CD4-positive, alpha-beta T cell (primary cell): ENCODE measurements at regions not wholly inside any gene's neighbourhood (a gene's known extent, or its start where the extent isn't known, plus 50 kb on each side); places are given as distances from the start of the nearest gene placed in this dataset.

Source experiments
- ATAC-seq: fragments of 200-7000 bp; cut with Tn5 transposase; one replicate; pipeline ENCODE4 v1.10.0; 2022; ENCODE audit warnings: mild to moderate bottlenecking; ENCODE audit not compliant: poor library complexity
- CTCF ChIA-PET: fragments of 350-600 bp; sonication (Branson Sonifier 250); formaldehyde crosslinking; loops from one replicate; lab custom pipeline; 2021; ENCODE audit warnings: antibody characterized with exemption, inconsistent platforms; lab: Charles Lee
- POLR2A ChIA-PET: fragments of 350-600 bp; sonication (Branson Sonifier 250); formaldehyde crosslinking; loops from one replicate; lab custom pipeline; 2021; ENCODE audit warnings: antibody characterized with exemption, inconsistent platforms; lab: Charles Lee
- DNase-seq, 14 experiments: peaks; one replicate each; pipeline ENCODE4 v3.0.0-alpha.2; 2013 to 2020; ENCODE audit warnings: mixed read lengths in 2 of 14
- H3K27ac ChIP-seq, 2 donors: one replicate each; pipeline versions ENCODE4 v1.5.1 to v1.7.0; 2013; ENCODE audit warnings: low read length in 2 of 2, low read depth in 1 of 2, mild to moderate bottlenecking in 1 of 2
- H3K27me3 ChIP-seq, 2 experiments: 1 replicate in 1 of 2; 2 replicates in 1 of 2; pipeline versions ENCODE4 v1.6.1 to v1.7.0; 2013; ENCODE audit warnings: low read length in 2 of 2, control low read depth in 1 of 2, mild to moderate bottlenecking in 1 of 2, moderate library complexity in 1 of 2; ENCODE audit not compliant: insufficient read depth in 2 of 2, control insufficient read depth in 1 of 2
- H3K36me3 ChIP-seq: one replicate; pipeline ENCODE4 v1.6.1; 2013; ENCODE audit warnings: low read length, control low read depth; ENCODE audit not compliant: insufficient read depth
- H3K4me1 ChIP-seq: one replicate; pipeline ENCODE4 v1.6.1; 2013; ENCODE audit warnings: low read length, control low read depth; ENCODE audit not compliant: insufficient read depth
- H3K4me3 ChIP-seq: one replicate; pipeline ENCODE4 v1.5.1; 2013; ENCODE audit warnings: mild to moderate bottlenecking, low read length, moderate library complexity
- H3K9me3 ChIP-seq, 2 experiments: 1 replicate in 1 of 2; 2 replicates in 1 of 2; pipeline versions ENCODE4 v1.6.1 to v1.7.0; 2013; ENCODE audit warnings: low read length in 2 of 2, mild to moderate bottlenecking in 2 of 2, control low read depth in 1 of 2, moderate library complexity in 1 of 2; ENCODE audit not compliant: control insufficient read depth in 1 of 2, insufficient read depth in 1 of 2
- H3K27ac Mint-ChIP-seq: one replicate; pipeline ENCODE4 v1.8.0; 2020; ENCODE audit warnings: mixed read lengths
- H3K27me3 Mint-ChIP-seq: one replicate; pipeline ENCODE4 v1.8.0; 2021; ENCODE audit warnings: mixed read lengths
- H3K36me3 Mint-ChIP-seq: one replicate; pipeline ENCODE4 v1.8.0; 2021; ENCODE audit warnings: low read depth, mixed read lengths
- H3K4me1 Mint-ChIP-seq: one replicate; pipeline ENCODE4 v1.8.0; 2021; ENCODE audit warnings: low read depth, mixed read lengths
- H3K4me3 Mint-ChIP-seq: one replicate; pipeline ENCODE4 v1.8.0; 2020; ENCODE audit warnings: mild to moderate bottlenecking, mixed read lengths
- H3K9me3 Mint-ChIP-seq: one replicate; pipeline ENCODE4 v1.8.0; 2020; ENCODE audit warnings: mixed read lengths
- CTCF ChIP-seq: fragments of 200-600 bp; IDR thresholded peaks from one replicate; pipeline ENCODE4 v1.8.0; 2022; ENCODE audit warnings: antibody characterized with exemption, mild to moderate bottlenecking
- intact Hi-C, 2 experiments: fragments of 100-400 bp; cut with DNase I in 1 of 2; cut with micrococcal nuclease in 1 of 2; formaldehyde crosslinking; loops; one replicate each; pipeline versions ENCODE4 v1.15.1 to v1.9.0; 2023 to 2025; cut with DNase I, micrococcal nuclease

GRCh38 chr2:54053830-54054229, 61.6 kb upstream of the ACYP2 start:
- CTCF ChIA-PET, result no interaction called here
- DNase-seq, result peak in 1 of 14 experiments; percentile 7

GRCh38 chr2:54052825-54053718, 62.3 kb upstream of the ACYP2 start:
- H3K27ac ChIP-seq, result peak overlapping the region; percentile 39 to 73

More at GRCh38 chr2:54053830-54054229, 61.6 kb upstream of the ACYP2 start:
- peaks cover 7% of the 10 kb centered on the region for H3K9me3 Mint-ChIP-seq
- H3K27me3 Mint-ChIP-seq, result no peaks in the 10 kb centered on the region
- H3K36me3 Mint-ChIP-seq, result peaks cover 57% of the 10 kb centered on the region
- Histone ChIP-seq H3K27me3 (no peaks in the 10 kb centered on the region), H3K27ac (peak overlapping the region; percentile 39 to 73), H3K4me3 (no peak overlapping the region), H3K4me1 (peaks cover 9% of the 10 kb centered on the region), H3K9me3 (peaks cover 0 to 5% of the 10 kb centered on the region in 2 experiments), H3K36me3 (no peaks in the 10 kb centered on the region)
- POLR2A ChIA-PET, result interaction anchor here (1.5 kb wide), 1 partner anchor 59 kb away, joined by 3 read pairs; no protein-coding TSS in a partner anchor
- peak overlapping the region; percentile 47 for H3K4me3 Mint-ChIP-seq
- H3K4me1 Mint-ChIP-seq, result peaks cover 30% of the 10 kb centered on the region
- intact Hi-C loops, result no loop called here
- peak overlapping the region; percentile 77 for H3K27ac Mint-ChIP-seq
- TF ChIP-seq CTCF, result no peak
- ATAC-seq, result no peak

GRCh38 chr2:54050445-54050844, 65.0 kb upstream of the ACYP2 start:
- no peaks in the 10 kb centered on the region for H3K27me3 ChIP-seq
- peaks cover 20% of the 10 kb centered on the region for H3K4me1 ChIP-seq
- H3K36me3 ChIP-seq, result no peaks in the 10 kb centered on the region
- H3K4me1 Mint-ChIP-seq, result peaks cover 35% of the 10 kb centered on the region
- POLR2A ChIA-PET, result no interaction called here
- no peak overlapping the region for H3K27ac ChIP-seq
- CTCF ChIA-PET, result no interaction called here
- H3K27ac Mint-ChIP-seq, result no peak overlapping the region
- peaks cover 5% of the 10 kb centered on the region for H3K9me3 Mint-ChIP-seq
- H3K27me3 Mint-ChIP-seq, result no peaks in the 10 kb centered on the region
- peaks cover 0 to 9% of the 10 kb centered on the region in 2 experiments for H3K9me3 ChIP-seq
- no peak for ATAC-seq
- peaks cover 41% of the 10 kb centered on the region for H3K36me3 Mint-ChIP-seq
- no peak for DNase-seq
- intact Hi-C loops, result no loop called here
- TF ChIP-seq CTCF, result no peak
- no peak overlapping the region for H3K4me3 ChIP-seq
- no peak overlapping the region for H3K4me3 Mint-ChIP-seq

More at GRCh38 chr2:54052825-54053718, 62.3 kb upstream of the ACYP2 start:
- Mint-ChIP-seq H3K4me1 (peaks cover 37% of the 10 kb centered on the region), H3K9me3 (peaks cover 5% of the 10 kb centered on the region), H3K36me3 (peaks cover 51% of the 10 kb centered on the region), H3K27me3 (no peaks in the 10 kb centered on the region), H3K4me3 (no peak overlapping the region), H3K27ac (peak overlapping the region; percentile 77)
- peaks cover 0 to 5% of the 10 kb centered on the region in 2 experiments for H3K9me3 ChIP-seq
- H3K27me3 ChIP-seq, result no peaks in the 10 kb centered on the region
- intact Hi-C loops, result no loop called here
- H3K4me3 ChIP-seq, result no peak overlapping the region
- POLR2A ChIA-PET, result interaction anchor here (1.5 kb wide), 1 partner anchor 59 kb away, joined by 3 read pairs; no protein-coding TSS in a partner anchor
- CTCF ChIA-PET, result interaction anchor here (0.9 to 1.3 kb wide), 2 partner anchors 15 to 82 kb away, joined by 3 to 6 read pairs; partner anchors contain the start of gene PSME4
- ATAC-seq (no peak), DNase-seq (peak in 2 of 14 experiments; percentile 24 to 29)
- no peaks in the 10 kb centered on the region for H3K36me3 ChIP-seq
- TF ChIP-seq CTCF, result no peak
- H3K4me1 ChIP-seq, result peaks cover 17% of the 10 kb centered on the region
